Loucy (cell line): ENCODE measurements at regions not wholly inside any gene's neighbourhood (a gene's known extent, or its start where the extent isn't known, plus 50 kb on each side); places are given as distances from the start of the nearest gene placed in this dataset.

Source experiments
- EZH2phosphoT487 ChIP-seq: fragments of 200-600 bp; IDR thresholded peaks from 2 replicates; pipeline ENCODE4 v1.6.1; 2018; ENCODE audit warnings: antibody characterized with exemption, mild to moderate bottlenecking, moderate library complexity, borderline replicate concordance
- TF ChIP-seq, protein P1 (sequence below): fragments of 200-600 bp; sonication (generic); conservative IDR thresholded peaks from 2 replicates; pipeline ENCODE4 v1.5.1; 2014; ENCODE audit warnings: mild to moderate bottlenecking, antibody characterized with exemption, low read length

DNA sequence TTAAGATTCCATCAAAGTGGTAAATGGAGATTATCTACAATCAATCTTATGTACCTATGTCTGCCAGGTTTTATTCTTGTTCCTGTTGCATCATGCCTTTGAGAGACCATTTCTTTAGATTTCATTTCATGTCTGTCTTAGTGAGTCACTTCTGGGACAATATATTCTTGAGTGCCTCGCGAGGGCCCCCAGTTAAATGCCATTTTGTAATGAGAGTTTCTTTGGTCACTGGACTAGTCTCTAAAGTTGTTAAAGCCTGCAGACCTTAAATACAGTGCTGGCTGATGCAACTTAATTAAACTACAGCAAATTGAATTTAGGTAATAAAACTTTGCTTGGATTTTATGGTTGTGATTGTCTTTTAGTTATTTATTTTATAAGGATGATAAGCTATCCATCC is 87.2 kb upstream of the PITX2 start:
- TF ChIP-seq EZH2phosphoT487 = no peak
- TF ChIP-seq, protein P1, sequence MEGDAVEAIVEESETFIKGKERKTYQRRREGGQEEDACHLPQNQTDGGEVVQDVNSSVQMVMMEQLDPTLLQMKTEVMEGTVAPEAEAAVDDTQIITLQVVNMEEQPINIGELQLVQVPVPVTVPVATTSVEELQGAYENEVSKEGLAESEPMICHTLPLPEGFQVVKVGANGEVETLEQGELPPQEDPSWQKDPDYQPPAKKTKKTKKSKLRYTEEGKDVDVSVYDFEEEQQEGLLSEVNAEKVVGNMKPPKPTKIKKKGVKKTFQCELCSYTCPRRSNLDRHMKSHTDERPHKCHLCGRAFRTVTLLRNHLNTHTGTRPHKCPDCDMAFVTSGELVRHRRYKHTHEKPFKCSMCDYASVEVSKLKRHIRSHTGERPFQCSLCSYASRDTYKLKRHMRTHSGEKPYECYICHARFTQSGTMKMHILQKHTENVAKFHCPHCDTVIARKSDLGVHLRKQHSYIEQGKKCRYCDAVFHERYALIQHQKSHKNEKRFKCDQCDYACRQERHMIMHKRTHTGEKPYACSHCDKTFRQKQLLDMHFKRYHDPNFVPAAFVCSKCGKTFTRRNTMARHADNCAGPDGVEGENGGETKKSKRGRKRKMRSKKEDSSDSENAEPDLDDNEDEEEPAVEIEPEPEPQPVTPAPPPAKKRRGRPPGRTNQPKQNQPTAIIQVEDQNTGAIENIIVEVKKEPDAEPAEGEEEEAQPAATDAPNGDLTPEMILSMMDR = no peak
